ENCODE measurements at regions not wholly inside any gene's neighbourhood (a gene's known extent, or its start where the extent isn't known, plus 50 kb on each side); places are given as distances from the start of the nearest gene placed in this dataset.
"Not testable (repeated sequence)": the region's sequence is repeated elsewhere in the genome, so short reads cannot be mapped to it uniquely, and the experiment has no call there.

GRCh38 chr2:113341191-113341869 lies 62.6 kb upstream of the PAX8 start:
- no peak for DNase-seq (ENCODE audit: low read depth in 2 of 2, low spot score in 1 of 2)

DNA sequence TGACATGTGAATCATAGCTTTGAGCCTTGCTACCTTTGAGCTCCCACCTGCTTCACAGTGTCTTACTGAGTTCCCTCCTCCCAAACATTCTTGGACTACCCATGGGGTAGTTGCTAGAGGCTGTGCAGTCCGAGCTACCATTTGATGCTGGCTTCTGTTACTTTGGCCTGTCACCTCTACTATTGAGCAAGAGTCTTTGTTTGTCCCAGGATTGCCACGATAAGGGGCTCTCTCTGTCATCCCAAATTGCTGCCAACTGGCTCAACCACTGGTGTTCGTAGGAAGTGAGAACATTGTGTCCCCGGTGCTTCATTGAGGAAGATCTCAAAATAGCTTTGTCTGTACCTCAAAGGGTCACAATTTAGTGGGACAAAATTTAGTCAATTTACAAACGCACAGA lies 59.1 kb upstream of the PAX8 start:
- no peak for DNase-seq (ENCODE audit: low read depth in 2 of 2, low spot score in 1 of 2)

GRCh38 chr2:113336040-113336439 lies 57.3 kb upstream of the PAX8 start:
- DNase-seq (ENCODE audit: low read depth in 2 of 2, low spot score in 1 of 2): not testable (repeated sequence)

DNA sequence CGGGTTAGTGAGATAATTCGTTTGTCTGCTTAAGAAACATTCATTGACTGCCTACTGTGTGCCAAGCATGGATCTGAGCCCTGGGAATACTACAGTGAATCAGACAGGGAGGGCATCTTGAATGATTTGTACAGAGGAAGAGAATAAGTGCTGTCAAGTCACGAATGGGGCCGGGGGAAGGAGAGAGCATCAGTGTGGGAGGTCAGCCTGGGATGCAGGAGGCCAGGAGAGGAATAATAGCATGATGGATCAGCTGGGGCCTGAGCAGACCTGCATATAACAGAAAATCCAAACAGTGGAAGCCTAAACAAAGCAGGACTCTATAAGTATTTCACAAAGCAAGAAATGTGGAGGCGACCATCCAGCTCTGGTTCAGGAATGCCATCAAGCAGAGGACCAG lies 55.4 kb upstream of the PAX8 start:
- no peak for DNase-seq (ENCODE audit: low read depth in 2 of 2, low spot score in 1 of 2)

- DNase-seq (ENCODE audit: low read depth in 2 of 2, low spot score in 1 of 2): not testable (repeated sequence)
Measured at GRCh38 chr2:113333735-113334134, 55.0 kb upstream of the PAX8 start.

- DNase-seq (ENCODE audit: low read depth in 2 of 2, low spot score in 1 of 2): not testable (repeated sequence)
Measured at GRCh38 chr2:113330060-113330767, 51.5 kb upstream of the PAX8 start.

DNA sequence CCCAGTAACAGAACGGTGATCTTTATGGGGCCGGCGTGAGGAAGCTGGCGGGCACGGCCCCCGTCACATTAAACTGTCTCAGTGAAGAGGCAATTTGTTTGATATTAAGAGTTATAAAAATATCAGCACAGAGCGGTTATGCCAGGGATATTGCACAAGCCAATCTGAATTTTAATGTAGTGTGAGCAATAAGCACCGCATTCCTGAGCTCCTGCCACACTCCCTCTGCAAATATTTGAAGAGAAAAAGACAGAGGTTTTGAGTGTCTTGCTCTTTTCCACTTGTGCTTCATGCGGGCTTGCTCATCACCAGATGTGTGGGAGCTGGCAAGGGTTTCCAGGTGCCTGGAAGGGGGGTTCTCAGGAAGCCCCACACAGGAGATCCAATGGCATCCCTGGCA lies 50.3 kb upstream of the PAX8 start:
- not testable (repeated sequence) for DNase-seq (ENCODE audit: low read depth in 2 of 2, low spot score in 1 of 2)

DNA sequence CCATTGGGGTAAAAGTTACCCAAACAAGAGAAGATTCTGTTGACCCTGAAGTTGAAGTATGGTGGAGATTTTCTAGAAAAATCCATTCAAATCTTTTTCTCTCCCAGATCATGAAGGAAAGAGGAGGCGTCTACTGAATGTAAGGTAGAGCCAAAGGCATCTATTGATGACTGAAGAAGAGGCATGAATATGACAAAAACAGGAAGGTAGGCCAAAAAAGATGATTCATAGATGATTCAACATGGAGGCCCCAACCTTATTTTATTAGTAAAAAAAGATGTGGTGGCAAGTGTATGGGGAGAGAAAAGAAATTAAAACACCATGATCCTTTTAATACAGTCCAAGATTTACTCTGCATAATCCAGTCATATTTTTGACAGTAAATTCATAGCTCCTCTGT lies 49.9 kb upstream of the PAX8 start:
- not testable (repeated sequence) for DNase-seq (ENCODE audit: low read depth in 2 of 2, low spot score in 1 of 2)
